ENCODE measurements at regions not wholly inside any gene's neighbourhood (a gene's known extent, or its start where the extent isn't known, plus 50 kb on each side); places are given as distances from the start of the nearest gene placed in this dataset.

- in situ Hi-C loops (cut with MboI; ENCODE audit: low sequenced_read_pairs), result no loop called here
- Histone ChIP-seq H2AK9ac (replicated peaks; ENCODE audit: low read depth, low read length, poor library complexity) (no peak overlapping the region), H3K79me1 (ENCODE audit: low read depth in 1 of 2, low read length in 2 of 2) (no peaks in the 10 kb centered on the region), H4K8ac (ENCODE audit: low read depth in 2 of 2, low read length in 2 of 2) (no peak overlapping the region), H4K5ac (ENCODE audit: low read depth, low read length) (no peak overlapping the region), H3K4me1 (ENCODE audit: control insufficient read depth, insufficient read depth, low read length) (peaks cover 2% of the 10 kb centered on the region; the same call in 1 of the 2 replicates), H3K4me2 (ENCODE audit: low read depth, low read length) (no peak overlapping the region), H3K36me3 (ENCODE audit: control insufficient read depth, insufficient read depth, low read length) (no peaks in the 10 kb centered on the region), H2AK5ac (ENCODE audit: low read depth, low read length) (no peak overlapping the region), H2BK120ac (ENCODE audit: low read depth, low read length) (no peak overlapping the region), H3K4ac (ENCODE audit: low read depth, low read length) (no peak overlapping the region), H3K23ac (ENCODE audit: low read depth, low read length) (no peak overlapping the region), H3K9ac (ENCODE audit: low read depth, low read length) (no peak overlapping the region), H3K4me3 (ENCODE audit: insufficient read depth, low read depth, low read length) (no peak overlapping the region), H3K27me3 (ENCODE audit: control insufficient read depth, insufficient read depth, low read length) (no peaks in the 10 kb centered on the region), H4K91ac (ENCODE audit: insufficient read depth, low read depth, low read length) (no peak overlapping the region), H3K56ac (ENCODE audit: extremely low read depth, insufficient read depth, low read length) (no peak overlapping the region), H3K27ac (ENCODE audit: insufficient read depth, low read length) (no peak overlapping the region), H2BK5ac (ENCODE audit: low read depth, low read length, poor library complexity, severe bottlenecking) (no peak overlapping the region), H2BK20ac (ENCODE audit: low read depth, low read length) (no peak overlapping the region), H4K20me1 (ENCODE audit: insufficient read depth, low read length) (no peaks in the 10 kb centered on the region), H3K18ac (ENCODE audit: low read depth, low read length) (no peak overlapping the region), H2AFZ (replicated peaks; ENCODE audit: low read length, poor library complexity) (no peak overlapping the region), H3K14ac (replicated peaks; ENCODE audit: low read depth, low read length) (no peak overlapping the region), H3K9me3 (ENCODE audit: control insufficient read depth, insufficient read depth, low read length) (no peaks in the 10 kb centered on the region), H3K9me1 (ENCODE audit: insufficient read depth, low read length) (no peaks in the 10 kb centered on the region), H2BK15ac (ENCODE audit: low read depth, low read length) (no peak overlapping the region)
- BruUV-seq (replicated peaks), result no TSS peak
- intact Hi-C loops (cut with micrococcal nuclease), result no loop called here
- ATAC-seq (ENCODE audit: low read depth) (no peak), DNase-seq (no peak)
- TF ChIP-seq POLR2A (IDR thresholded peaks at IDR 0.05; ENCODE audit: low read depth, low read length) (no peak), ELK1 (IDR thresholded peaks at IDR 0.05; ENCODE audit: borderline replicate concordance, low read depth, low read length) (no peak), MXI1 (IDR thresholded peaks at IDR 0.05; ENCODE audit: borderline replicate concordance, low read depth, low read length) (no peak), RFX5 (IDR thresholded peaks at IDR 0.05; ENCODE audit: low read depth, low read length) (no peak), RAD21 (IDR thresholded peaks at IDR 0.05; ENCODE audit: low read length) (no peak), SMC3 (IDR thresholded peaks at IDR 0.05; ENCODE audit: low read depth, low read length) (no peak), CEBPB (IDR thresholded peaks at IDR 0.05; ENCODE audit: low read depth, low read length) (no peak), BHLHE40 (IDR thresholded peaks at IDR 0.05; ENCODE audit: low read depth, low read length) (no peak), NFE2L2 (IDR thresholded peaks at IDR 0.05; ENCODE audit: low read depth, low read length) (no peak), USF2 (IDR thresholded peaks at IDR 0.05; ENCODE audit: low read depth, low read length) (no peak), MAFK (IDR thresholded peaks at IDR 0.05; ENCODE audit: low read depth, low read length) (no peak), CHD1 (IDR thresholded peaks at IDR 0.05; ENCODE audit: low read depth, low read length) (no peak), MAZ (IDR thresholded peaks at IDR 0.05; ENCODE audit: borderline replicate concordance, low read depth, low read length) (no peak), CTCF (conservative IDR thresholded peaks at IDR 0.05; ENCODE audit: low read depth, low read length) (no peak), FOS (IDR thresholded peaks at IDR 0.05; ENCODE audit: low read depth, low read length) (no peak), RCOR1 (IDR thresholded peaks at IDR 0.05; ENCODE audit: insufficient replicate concordance, low read length) (no peak)
- ChIA-PET CTCF (no interaction called here), POLR2A (ENCODE audit: unreplicated experiment) (no interaction called here)
- dilution Hi-C loops (cut with HindIII; ENCODE audit: low sequenced_read_pairs, unreplicated experiment), result no loop called here
- 100% methylated on average over 1 of the region's 3 CpGs; no CpG with 5 or more reads in 1 of the 2 experiments for WGBS, 2 experiments (ENCODE audit: extremely low coverage in 2 of 2, insufficient read length in 1 of 2)
Observed at GRCh38 chr6:160917572-160917971, 74.0 kb upstream of the MAP3K4 start.
